WERI-Rb-1 (cell line): ENCODE measurements at regions not wholly inside any gene's neighbourhood (a gene's known extent, or its start where the extent isn't known, plus 50 kb on each side); places are given as distances from the start of the nearest gene placed in this dataset.

Source experiments
- DNase-seq: peaks from one replicate; pipeline ENCODE4 v3.0.0-alpha.2; 2020
- H3K27ac ChIP-seq: fragments of 250-450 bp; sonication (Bioruptor Pico); 2 replicates; pipeline ENCODE4 v1.5.1; 2020; ENCODE audit warnings: mild to moderate bottlenecking, moderate library complexity
- H3K27me3 ChIP-seq: fragments of 250-450 bp; sonication (Bioruptor Pico); 2 replicates; pipeline ENCODE4 v1.5.1; 2021; ENCODE audit warnings: mild to moderate bottlenecking, low read depth, moderate library complexity; ENCODE audit not compliant: insufficient read depth, severe bottlenecking
- H3K36me3 ChIP-seq: fragments of 250-450 bp; sonication (Bioruptor Pico); 2 replicates; pipeline ENCODE4 v1.5.1; 2020; ENCODE audit warnings: mild to moderate bottlenecking, moderate library complexity
- H3K4me3 ChIP-seq: 2 replicates; pipeline ENCODE4 v1.5.1; 2011; ENCODE audit warnings: low read depth, mild to moderate bottlenecking, control low read depth, low read length
- H3K9me3 ChIP-seq: fragments of 250-450 bp; sonication (Bioruptor Pico); 2 replicates; pipeline ENCODE4 v1.5.1; 2021; ENCODE audit warnings: mild to moderate bottlenecking, moderate library complexity; ENCODE audit not compliant: severe bottlenecking
- TF ChIP-seq, protein P1 (sequence below): IDR thresholded peaks from 2 replicates; pipeline ENCODE4 v1.5.1; 2011; ENCODE audit warnings: low read depth, mild to moderate bottlenecking, control low read depth, inconsistent platforms, low read length

DNA sequence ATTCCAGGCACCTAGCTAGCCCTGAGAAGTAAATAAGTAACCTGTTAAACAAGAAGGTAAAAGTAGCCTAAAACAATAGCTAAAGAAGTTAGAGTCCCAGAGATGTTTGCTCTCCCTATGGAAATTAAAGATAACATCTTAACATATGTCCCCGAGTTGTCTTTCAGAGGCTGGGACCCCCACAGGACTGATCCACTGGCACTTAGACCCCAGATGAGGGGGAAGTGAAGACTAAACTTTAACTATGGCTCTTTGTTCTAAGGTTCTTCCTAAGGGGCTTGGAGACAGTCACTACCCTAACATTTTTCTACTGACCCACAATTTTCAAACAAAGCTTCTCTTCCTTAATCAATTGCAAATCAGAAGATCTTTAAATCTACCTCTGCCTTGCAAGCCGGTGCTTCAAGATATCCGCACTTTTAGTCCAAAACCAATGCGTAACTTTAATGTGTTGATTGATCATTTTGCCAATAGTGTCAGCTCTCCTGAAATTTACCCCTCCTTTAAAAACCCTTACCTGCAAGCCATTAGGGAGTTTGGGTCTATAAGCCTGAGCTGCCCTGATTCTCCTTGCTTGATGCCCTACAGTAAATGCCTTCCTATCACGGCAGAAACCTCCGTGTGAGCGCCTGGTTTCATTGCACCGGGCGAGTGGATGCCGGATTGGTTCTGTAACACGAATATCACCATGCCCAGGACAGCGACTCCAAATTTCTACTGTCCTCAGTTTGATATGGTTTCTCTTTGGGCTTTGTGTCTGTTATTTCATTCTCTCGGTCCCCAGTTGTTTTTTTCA, 404.4 kb downstream of the SIPA1L2 start:
- DNase-seq: no peak
- H3K27me3 ChIP-seq: peaks cover 46% of the 10 kb centered on the region
- peaks cover 12% of the 10 kb centered on the region for H3K9me3 ChIP-seq
- TF ChIP-seq, protein P1, sequence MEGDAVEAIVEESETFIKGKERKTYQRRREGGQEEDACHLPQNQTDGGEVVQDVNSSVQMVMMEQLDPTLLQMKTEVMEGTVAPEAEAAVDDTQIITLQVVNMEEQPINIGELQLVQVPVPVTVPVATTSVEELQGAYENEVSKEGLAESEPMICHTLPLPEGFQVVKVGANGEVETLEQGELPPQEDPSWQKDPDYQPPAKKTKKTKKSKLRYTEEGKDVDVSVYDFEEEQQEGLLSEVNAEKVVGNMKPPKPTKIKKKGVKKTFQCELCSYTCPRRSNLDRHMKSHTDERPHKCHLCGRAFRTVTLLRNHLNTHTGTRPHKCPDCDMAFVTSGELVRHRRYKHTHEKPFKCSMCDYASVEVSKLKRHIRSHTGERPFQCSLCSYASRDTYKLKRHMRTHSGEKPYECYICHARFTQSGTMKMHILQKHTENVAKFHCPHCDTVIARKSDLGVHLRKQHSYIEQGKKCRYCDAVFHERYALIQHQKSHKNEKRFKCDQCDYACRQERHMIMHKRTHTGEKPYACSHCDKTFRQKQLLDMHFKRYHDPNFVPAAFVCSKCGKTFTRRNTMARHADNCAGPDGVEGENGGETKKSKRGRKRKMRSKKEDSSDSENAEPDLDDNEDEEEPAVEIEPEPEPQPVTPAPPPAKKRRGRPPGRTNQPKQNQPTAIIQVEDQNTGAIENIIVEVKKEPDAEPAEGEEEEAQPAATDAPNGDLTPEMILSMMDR: no peak
- no peaks in the 10 kb centered on the region for H3K36me3 ChIP-seq
- no peak overlapping the region for H3K4me3 ChIP-seq
- H3K27ac ChIP-seq: no peak overlapping the region

DNA sequence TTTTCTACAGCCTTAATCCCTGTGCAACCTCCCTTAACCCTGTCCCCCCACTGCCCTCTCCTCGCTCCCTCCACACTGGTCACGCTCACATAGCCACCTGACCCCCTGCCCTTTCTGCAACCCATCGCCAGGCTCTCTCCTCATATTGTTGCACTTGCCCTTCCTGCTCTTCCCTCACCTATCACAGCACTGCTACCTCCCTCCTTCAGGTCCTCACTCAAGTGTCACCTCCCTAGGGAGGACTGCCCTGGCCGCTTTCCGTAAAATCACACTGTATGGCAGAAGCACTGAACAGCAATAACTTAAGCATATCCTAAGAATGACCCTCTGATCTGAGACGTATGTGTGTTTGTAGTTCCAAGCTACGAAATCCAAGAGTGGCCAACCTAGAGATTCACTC, 406.0 kb downstream of the SIPA1L2 start:
- Histone ChIP-seq H3K9me3 (peaks cover 8% of the 10 kb centered on the region), H3K36me3 (no peaks in the 10 kb centered on the region), H3K4me3 (no peak overlapping the region), H3K27ac (no peak overlapping the region), H3K27me3 (peaks cover 48% of the 10 kb centered on the region)
- no peak for DNase-seq
- TF ChIP-seq, protein P1: no peak

DNA sequence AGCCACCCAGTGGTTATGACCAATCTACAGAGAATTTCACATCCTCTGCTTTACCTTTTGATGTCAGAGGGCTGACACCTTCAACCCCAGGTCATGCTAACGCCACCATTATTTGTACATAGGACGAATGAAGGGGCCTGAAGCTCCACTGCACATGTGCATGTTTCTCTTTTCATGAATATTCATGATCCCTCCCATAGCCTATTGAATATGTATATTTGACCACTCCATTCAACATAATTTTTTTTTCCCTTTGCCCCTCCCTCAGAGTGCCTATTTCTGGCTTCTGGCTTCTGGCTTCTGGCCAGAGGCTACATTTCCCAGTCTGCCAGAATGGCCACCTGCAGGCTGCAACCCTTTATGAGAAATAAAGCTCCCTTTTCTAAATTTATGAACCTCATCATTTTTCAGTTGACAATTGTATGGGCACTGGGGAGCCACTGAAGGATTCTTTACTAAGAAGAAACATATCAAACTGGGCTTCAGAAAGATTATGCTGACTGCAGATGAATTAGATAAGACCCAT, 406.7 kb downstream of the SIPA1L2 start:
- Histone ChIP-seq H3K27me3 (peaks cover 52% of the 10 kb centered on the region), H3K9me3 (peaks cover 8% of the 10 kb centered on the region)
- no peak for DNase-seq

DNA sequence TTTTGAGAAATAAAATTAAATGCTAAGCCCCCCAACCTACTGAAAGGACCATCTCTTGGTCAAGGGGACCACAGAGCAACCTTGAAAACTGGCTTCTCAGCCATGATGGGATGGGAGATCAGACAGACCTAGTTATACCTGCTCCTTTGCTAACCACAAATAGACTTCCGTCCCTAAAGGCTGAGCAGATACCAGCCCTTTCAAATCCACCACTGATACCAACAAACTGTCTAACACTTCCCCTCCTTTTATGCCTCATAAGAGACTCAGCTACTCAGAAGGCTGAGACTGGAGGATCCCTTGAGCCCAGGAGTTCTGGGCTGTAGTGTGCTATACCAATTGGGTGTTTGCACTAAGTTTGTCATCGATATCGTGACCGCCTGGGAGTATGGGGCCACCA, 407.3 kb downstream of the SIPA1L2 start:
- Histone ChIP-seq H3K27ac (no peak overlapping the region), H3K9me3 (peaks cover 8% of the 10 kb centered on the region), H3K27me3 (peaks cover 52% of the 10 kb centered on the region), H3K36me3 (no peaks in the 10 kb centered on the region), H3K4me3 (no peak overlapping the region)
- no peak for DNase-seq
- TF ChIP-seq, protein P1: no peak

More for the DNA sequence above, 406.7 kb downstream of the SIPA1L2 start:
- Histone ChIP-seq H3K27ac (no peak overlapping the region), H3K36me3 (no peaks in the 10 kb centered on the region), H3K4me3 (no peak overlapping the region)
- TF ChIP-seq, protein P1: no peak

DNA sequence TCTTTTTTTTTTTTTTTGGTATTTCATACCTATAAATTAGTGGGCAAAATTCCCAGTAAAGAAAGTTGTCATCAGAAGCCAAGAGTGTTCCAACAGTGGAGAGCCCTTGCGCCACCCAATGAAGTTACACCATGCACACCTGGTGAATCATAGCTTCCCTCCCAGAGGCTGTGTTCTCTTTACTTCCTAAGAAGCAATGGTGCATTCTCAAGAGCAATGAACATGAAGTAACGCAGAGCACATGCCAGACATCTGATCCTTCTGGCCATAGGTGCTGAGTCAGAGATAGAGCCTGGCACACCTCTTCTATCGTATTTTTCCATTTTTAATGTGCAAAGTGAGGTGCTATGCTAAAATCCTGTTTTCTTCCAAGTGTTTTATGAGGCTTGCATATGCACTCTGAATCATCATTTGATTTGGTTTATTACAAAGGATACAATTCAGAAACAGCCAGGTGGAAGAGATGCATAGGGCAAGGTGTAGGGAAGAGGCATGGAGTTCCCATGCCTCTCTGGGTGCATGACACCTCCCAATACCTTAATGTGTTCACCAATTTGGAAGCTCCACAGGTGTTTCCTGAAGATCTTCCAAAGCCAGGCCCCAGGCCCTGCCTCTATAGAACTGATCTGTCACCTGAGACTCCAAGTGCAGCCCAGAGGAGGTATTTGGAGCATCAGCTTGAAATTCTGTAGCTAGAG, 408.0 kb downstream of the SIPA1L2 start:
- Histone ChIP-seq H3K4me3 (no peak overlapping the region), H3K27ac (no peak overlapping the region), H3K9me3 (peaks cover 8% of the 10 kb centered on the region), H3K27me3 (peaks cover 46% of the 10 kb centered on the region), H3K36me3 (no peaks in the 10 kb centered on the region)
- TF ChIP-seq, protein P1: no peak
- no peak for DNase-seq
